NCI-H2029 (cell line): ENCODE measurements at regions not wholly inside any gene's neighbourhood (a gene's known extent, or its start where the extent isn't known, plus 50 kb on each side); places are given as distances from the start of the nearest gene placed in this dataset.
A peak's percentile ranks its signal among the peaks of the same experiment; 100 is the strongest.
"Not testable (repeated sequence)": the region's sequence is repeated elsewhere in the genome, so short reads cannot be mapped to it uniquely, and the experiment has no call there.

ENCODE experiments used
- DNase-seq: peaks from one replicate; lab custom pipeline; 2025; lab: John Stamatoyannopoulos, UW

DNA sequence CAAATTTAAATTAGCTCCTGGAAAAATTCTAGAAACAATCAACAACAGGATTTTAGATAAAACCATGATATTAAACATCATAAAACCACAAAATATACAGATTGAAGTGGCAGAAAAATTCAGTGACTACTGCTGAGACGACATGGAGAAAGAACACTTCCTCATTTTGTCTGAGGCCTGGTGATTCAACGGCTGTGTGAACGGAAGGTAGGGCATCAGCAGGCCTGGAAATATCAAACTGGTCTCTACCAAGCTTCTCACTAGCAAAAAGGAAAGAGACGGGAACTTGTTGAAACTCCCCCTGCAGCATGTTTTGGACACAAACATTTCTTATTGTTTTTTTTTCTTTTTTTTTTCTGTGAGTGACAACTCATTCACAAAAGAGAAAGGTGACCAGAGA lies 58.0 kb upstream of the AHI1 start:
- no peak for DNase-seq

DNA sequence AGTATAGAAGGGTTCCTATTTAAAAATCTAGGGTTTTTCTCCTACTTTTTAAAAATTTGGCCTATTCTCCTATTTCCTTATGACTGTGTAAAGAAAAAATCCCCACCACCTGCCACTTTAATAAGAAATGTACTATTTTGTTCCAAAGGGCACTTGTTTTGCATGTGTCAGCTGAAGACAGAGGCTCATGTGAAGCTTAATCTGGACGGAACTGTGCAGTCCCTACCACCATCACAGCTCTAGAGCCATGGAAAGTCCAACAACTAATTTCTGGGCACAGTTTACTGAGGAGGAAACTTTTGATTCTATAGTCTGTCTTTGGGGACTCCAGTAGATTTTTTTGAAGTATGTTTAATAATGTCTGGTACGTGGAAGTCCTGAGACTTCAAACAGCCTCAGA lies 60.0 kb upstream of the AHI1 start:
- no peak for DNase-seq

DNA sequence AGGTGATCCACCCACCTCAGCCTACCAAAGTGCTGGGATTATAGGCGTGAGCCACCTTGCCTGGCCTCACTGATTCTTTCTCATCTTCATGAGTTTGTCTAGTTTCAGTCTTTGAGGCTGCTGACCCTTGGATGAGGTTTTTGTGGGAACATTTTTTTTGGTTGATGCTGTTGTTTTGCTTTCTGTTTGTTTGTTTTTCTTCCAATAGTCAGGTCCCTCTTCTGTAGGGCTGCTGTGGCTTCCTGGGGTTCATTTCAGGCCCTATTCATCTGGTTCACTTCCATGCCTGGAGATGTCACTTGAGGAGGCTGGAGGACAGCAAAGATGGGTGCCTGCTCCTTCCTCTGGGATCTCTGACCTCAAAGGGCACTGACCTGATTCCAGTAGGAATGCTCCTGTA lies 68.1 kb upstream of the AHI1 start:
- DNase-seq = not testable (repeated sequence)

DNA sequence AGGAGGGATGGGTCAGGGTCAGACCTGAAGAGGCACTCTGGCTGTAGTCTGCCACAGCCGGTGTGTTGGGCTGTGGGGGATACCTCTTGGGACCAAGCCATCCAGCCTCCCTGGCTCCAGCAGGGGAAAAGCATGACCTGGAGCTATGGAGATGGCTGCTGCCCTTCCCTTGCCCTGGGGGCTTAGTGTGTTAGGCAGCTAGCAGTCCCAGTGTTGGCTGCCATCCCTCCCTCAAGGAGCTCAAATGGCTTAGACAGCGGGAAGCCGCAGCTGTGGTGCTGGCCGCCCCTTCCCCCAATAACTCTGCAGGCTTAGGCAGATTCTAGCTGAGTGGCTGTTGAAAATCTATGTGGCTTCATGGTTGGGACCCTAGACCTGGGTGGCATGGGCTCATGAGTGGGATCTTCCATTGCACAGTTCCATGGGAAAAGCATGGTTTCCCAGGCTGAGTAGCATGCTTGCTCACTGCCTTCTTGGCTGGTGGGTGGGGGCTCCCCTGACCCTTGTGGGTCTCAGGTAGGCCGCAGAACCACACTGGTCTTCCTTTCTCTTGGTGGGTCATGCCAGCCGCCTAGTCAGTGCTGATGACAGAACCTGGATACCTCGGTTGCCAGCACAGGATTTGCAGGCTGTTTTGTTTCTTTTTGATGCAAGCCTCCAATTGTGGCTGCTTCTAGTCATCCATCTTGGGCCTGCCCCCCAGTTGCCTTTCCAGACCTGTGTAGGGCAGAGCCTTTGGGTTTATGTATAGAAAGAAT lies 69.0 kb upstream of the AHI1 start:
- DNase-seq = no peak

DNA sequence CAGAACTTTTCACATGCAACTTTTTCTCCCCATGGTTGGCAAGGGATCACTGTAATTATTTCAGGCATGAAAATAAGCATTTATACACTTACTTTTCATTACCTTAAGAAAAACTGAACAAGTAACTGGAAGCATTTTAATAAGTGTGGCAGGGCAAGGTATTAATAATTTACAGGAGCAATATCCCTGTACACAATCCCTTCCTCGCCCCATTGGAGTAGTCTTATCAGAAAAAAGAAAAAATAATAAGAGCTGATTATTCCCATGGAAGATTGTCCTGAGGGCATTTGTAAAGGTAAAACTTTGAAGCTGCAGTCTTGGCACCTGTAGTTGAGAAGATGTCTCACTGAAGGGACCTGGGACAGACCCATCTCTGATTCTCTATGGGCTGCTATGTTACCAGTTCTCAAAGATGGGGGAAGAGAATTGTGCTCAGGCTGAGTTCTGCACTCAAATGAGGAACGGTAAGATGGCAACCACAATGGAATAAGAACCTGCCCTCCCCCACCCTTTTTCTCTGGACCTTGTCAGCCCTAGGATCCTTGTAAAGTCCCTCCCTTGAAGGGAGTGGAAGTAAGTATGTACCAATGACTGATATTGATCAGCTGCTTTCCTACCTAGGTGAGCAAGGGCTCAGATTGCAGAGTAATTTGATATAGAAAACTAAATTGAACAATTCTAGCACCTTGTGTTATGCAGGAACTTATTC lies 70.0 kb upstream of the AHI1 start:
- no peak for DNase-seq

DNA sequence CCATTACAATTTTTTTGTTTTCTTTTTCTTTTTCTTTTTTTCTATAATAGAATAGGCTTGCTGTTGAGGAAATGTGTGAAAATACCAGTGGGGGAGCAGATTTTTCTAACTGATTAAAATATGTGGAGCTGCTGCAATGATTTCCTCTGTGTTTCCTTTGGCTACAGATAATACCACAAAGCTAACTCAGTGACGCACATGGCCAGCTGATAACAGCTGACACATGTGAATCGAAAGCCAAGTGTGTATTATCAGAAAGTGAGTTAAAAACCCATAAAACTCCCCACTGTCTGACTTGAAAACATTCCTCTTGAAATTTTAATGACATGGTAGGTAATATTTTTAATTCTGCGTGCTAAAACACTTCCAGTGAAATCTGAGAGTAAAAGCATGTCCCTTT lies 70.8 kb upstream of the AHI1 start:
- no peak for DNase-seq

DNA sequence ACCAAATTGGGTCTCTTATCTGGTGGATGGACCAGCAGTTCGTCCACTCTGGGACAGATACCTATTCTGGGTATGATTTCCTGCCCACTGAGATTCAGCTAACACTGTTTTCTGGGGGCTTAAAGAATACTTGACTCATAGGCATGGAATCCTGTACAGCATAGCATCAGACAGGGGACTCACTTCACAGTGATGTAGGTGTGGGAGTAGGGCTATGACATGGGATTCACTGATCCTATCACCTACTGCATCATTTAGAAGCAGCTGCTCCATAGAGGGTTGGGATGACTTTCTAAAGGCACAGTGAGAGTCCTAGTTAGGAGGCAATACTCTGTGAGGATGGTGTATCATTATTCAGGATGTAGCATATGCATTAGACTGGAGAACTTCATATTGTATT lies 74.5 kb upstream of the AHI1 start:
- DNase-seq = no peak

DNA sequence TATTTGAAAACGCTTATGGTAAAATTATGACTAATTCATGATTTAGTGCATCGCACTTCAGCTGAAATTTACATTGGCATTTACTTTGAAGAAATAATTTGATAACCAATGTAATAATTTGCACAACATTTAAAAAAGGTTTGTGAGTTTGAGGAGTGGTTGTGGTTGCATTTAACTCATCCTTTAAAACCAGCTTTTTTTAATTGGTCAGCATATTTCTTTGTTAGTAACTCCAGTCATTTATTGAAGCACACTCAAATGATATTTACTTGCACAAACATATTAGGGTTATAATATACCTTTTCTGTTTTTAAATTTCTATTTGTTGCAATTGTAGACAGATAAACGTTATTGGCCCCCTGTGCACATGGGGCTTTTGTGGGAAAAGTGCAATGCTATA lies 78.1 kb upstream of the AHI1 start:
- no peak for DNase-seq

DNA sequence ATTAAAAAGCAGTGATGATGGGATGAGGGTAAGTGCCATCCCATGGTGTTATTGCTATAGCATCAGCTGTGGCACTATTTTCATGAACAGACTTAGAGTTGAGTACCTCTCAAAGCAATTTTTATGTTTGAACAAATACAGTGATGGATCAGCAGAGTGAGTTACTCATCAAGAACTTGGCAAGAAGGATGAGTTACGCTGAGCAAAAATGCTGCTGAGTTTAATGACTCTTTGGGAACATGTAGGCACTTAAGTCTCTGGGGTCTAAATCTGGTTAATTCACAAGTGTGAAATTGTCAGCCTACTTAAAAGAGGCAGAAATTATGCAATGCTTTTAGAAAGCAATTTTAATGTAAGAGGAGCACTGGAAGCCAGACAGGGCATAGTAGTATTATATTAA lies 78.5 kb upstream of the AHI1 start:
- DNase-seq = no peak

DNA sequence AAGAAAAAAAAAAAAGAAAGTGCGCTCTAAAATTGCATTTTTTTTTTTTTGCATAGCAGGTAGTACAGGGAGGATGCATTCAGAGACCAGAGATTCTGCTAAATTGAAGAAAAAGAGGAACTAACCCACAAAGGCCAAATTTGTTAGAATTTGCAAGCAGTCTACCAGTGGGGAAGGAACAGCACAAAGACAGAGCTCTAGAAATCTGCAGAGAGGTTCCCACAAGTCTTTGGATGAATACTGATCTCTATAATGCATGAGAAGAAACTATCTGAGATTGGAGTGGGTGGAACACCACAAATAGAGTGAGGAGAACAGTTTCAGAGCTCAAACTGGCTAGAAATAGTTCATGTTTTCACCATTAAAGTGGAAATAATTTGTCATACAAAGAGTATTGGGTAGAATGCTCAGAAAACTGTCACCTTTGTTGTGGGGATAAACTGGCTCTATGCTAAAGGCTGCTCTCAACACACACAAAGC lies 79.6 kb upstream of the AHI1 start:
- no peak for DNase-seq

DNA sequence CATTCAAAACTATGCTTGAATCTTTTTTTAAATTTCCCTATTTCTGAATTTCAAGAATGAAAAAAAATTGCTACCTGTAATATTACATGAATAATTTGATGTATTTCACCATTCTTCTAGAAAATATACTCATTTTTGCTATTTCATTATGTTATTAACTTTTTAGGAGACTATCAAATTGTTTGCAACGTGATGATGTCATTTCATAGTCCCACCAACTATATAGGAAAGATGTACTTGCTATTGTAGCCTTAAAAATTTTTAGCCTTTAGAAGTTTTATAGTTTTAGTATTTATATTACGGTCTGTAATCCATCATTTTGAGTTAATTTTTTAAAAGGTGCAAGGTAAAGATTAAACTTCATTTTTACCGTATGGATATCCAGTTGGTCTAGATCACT lies 81.4 kb upstream of the AHI1 start:
- DNase-seq = no peak

DNA sequence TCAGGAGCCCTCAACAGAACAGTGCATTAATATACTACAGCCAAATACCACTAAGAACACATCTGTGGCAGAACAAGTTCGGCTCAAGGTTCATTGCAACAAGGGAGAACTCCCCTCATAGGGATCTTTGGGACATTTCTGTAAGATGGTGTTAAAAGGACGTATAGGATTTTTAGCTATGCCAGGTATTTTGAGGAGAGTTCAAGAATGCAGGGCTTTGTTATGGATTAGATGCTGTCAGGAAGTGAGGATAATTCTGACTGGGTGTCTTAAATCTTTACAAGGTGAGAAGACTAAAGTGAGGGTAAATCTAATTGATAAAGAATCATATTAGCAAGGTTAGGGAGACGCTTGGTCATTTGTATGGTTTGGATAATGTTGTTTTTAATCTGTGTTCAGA lies 83.7 kb upstream of the AHI1 start:
- DNase-seq = no peak

DNA sequence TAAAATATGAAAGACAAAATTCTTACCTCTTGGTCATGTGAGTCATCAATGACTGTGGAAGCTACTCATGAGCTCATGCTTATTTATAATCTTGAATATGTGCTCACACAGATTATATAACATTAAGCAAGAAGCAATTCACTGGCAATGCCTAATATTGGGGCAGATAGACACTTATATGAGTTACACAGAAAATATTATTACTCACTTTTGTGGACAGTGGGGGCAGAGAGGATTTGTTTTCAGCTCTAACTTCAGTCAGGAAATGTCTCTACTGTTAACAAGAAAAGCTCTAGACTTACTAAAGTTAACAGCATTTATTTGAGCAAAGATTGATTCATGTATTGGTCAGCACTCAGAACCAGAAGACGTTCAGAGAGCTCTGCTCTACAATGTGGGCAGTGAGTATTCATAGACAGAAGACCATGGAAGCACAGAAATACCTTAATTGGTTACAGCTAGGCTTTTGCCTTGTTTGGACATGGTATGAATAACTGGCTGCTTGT lies 85.8 kb upstream of the AHI1 start:
- DNase-seq = no peak

DNA sequence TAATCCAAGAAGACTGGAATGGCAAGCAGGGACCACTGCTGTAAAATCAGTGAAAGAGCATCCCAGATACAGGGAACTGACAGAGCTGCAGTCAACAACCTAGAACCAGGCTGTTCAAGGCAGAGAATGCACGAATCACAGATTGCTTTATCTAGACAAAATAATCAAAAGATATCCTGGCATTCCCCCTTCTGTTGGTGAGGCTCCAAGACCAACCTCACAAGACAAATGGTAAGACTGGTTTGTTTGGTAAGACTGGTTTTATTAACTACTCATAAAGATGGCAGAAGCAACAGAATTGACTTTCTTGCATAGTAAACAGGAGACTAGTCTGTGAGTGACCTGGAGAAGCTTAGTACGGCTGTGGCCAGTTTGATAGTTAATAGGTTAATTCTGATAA lies 88.8 kb upstream of the AHI1 start:
- DNase-seq = no peak

DNA sequence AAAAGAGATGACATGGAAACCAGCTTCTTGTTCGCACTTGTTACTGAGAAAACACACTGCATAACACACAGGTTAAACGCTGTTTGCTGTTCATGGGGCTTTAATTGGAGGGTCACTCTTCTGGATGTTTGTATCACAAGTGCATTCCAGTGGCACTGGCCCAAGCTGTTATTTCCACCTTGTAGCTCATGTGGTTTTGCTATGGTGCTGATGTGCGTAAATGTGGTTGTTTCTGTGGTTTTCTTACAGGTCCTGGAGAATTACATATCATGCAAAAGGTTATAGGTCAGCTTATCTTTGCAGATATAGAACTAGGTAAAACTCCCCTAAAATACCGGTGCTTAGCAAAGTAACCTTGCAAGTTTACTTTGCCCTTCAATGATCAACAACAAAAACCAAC lies 89.3 kb upstream of the AHI1 start:
- DNase-seq = no peak

DNA sequence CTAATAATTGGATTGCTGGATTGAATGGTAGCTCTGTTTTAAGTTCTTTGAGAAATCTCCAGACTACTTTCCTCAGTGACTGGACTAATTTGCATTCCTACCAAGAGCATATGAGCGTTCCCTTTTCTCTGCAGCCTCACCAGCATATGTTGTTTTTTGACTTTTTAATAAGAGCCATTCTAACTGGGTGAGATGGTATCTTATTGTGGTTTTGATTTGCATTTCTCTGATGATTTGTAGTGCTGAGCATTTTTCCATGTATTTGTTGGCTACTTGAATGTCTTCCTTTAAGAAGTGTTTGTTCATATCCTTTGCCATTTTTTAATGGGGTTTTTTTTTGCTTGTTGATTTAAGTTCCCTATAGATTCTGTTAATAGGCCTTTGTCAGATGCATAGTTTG lies 94.7 kb upstream of the AHI1 start:
- no peak for DNase-seq

DNA sequence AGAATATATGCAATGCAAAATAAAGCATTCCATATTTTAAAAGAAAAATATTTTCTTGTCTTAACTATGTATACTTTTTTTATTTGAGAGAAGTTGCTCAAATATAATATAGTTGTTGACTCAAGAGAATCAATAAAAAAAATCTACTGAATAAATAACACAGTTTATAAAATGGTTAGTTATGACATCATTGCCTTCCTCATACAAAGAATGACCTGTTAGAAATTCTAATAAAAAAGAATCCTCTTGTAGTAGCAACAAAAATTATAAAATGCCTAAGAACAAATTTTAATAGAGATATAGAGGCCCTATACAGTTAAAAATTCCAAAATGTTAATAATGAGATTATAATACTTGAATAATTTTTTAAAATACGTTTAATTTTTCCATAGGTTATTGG lies 96.5 kb upstream of the AHI1 start:
- DNase-seq = no peak

DNA sequence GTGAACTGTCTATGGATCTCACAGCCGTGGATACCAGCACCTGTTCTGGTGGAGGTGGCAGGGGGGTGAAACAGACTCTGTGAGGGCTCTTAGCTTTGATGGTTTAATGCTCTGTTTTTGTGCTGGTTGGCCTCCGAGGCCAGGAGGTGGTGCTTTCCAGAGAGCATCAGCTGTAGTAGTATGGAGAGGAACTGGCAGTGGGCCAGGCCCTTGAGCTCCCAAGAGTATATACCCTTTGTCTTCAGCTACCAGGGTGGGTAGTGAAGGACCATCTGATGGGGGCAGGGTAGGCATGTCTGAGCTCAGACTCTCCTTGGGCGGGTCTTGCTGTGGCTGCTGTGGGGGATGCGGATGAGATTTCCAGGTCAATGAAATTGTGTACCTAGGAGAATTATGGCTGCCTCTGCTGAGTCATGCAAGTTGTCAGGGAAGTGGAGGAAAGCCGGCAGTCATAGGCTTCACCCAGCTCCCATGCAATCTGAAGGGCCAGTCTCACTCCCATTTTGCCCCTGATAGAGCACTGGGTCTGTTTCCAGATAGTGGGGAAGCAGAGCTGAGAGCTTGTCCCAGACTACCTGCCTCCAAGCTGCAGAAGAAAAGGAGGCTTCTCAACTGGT lies 102.7 kb upstream of the AHI1 start:
- peak; percentile 81 for DNase-seq

DNA sequence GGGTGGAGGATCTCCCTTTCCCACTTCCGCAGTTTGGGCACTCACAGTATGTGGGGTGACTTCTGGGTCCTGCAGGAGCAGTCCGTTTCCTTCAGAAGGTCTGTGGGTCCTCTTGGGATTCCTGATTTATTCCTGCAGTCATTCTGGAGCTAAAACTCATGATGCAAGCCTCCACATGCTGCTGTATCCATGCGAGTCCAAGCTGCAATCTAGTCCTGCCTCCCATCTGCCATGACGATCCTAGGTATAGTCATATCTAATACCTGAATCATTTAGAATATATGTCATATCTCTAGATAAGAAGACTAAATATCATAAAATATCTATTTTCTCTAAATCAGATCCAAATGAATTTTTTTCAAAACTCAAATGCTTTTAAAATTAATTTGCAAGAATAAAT lies 103.4 kb upstream of the AHI1 start:
- no peak for DNase-seq

DNA sequence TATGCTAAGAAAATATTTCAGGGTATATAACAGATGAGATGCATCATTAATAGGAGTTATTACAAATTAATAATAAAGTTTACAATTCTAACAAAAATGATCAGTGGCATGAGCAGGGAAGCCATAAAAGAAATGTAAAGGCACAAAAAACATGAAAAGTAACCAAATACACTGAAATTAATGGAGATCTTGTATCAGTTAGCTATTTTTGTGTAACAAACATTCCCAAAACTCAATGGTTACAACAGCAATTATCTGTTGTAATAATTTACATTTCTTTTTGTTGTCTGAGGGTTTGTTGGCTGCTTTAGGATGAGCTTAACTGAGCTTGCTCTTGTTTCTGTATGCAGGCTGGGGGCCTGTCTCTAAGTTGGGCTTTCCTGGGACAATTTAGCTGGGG lies 104.3 kb upstream of the AHI1 start:
- no peak for DNase-seq

DNA sequence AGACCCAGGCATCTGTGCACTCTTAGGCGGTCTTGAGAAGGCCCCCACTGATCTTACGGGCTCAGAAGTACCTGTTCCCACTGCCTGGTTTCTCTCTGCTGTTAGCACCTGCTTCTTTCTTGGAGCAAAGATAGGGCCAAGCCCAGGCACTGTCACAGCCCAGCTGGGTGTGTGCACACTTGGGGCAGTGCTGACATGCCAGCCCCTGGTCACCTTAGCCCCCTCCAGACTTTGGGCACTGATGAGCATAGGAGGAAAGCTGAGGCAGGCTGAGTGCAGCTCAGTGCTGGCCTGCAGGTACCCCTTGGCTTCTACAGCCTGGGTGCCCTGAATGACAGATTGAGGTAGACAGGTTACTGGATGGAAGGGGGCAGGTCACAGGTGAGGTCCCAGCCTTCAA lies 105.7 kb upstream of the AHI1 start:
- DNase-seq = no peak

DNA sequence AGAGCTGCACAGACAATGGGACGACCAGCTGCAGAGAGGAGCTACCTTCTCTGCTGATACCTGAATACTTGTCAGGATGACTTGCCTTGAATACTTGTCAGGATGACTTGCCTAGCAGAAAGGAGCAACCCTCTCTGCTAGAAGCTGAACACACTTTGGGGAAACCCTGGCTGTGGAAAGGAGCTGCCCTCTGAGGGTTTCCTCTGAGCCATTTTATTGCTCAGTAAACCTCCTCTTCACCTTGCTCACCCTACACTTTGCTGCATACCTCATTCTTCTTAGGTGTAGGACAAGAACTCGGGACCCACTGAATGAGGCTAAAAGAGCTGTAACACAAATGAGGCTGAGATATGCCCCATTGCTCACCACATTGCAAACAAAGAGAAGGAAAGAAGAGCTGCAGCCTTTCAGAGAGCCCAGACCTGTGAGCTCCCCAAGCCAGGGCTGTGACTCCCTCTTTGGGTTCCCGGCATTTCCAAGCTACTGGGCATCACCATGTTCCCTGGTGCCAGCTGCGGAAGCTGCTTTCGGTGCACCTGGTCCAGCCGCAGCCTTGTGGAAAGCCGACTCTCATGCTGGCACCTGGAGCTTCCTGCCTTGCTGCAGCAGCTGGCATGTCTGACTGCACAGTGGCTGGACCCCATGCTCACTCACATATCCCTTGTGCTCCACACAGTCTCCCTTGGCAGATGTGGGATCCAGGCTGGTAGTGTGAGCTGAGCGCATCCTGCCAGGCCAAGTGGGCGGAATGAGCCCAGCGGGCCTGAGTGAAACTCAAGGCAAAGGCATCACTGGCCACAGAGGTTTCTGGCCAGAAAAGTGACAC lies 106.7 kb upstream of the AHI1 start:
- DNase-seq = no peak
